GM21576 (cell line): ENCODE measurements at regions not wholly inside any gene's neighbourhood (a gene's known extent, or its start where the extent isn't known, plus 50 kb on each side); places are given as distances from the start of the nearest gene placed in this dataset.

Experiments
- ATAC-seq: cut with Tn5 transposase; IDR thresholded peaks from one replicate; pipeline ENCODE4 v1.9.1; 2021; ENCODE audit warnings: mild to moderate bottlenecking, moderate library complexity; ENCODE audit not compliant: unreplicated experiment

GRCh38 chr3:76177610-76178009 is 392.3 kb upstream of the ZNF717 start:
- no peak for ATAC-seq

GRCh38 chr3:76178412-76178811 is 393.1 kb upstream of the ZNF717 start:
- ATAC-seq = no peak

GRCh38 chr3:76181213-76181612 is 395.9 kb upstream of the ZNF717 start:
- no peak for ATAC-seq

- ATAC-seq = no peak
Measured at GRCh38 chr3:76198086-76198485, 412.7 kb upstream of the ZNF717 start.

- no peak for ATAC-seq
Measured at GRCh38 chr3:76199382-76199781, 414.0 kb upstream of the ZNF717 start.

GRCh38 chr3:76203578-76203977 is 418.2 kb upstream of the ZNF717 start:
- ATAC-seq = no peak

GRCh38 chr3:76206346-76206745 is 421.0 kb upstream of the ZNF717 start:
- ATAC-seq = no peak

GRCh38 chr3:76212679-76213078 is 427.3 kb upstream of the ZNF717 start:
- no peak for ATAC-seq

- ATAC-seq = no peak
Measured at GRCh38 chr3:76222201-76222600, 436.9 kb upstream of the ZNF717 start.

GRCh38 chr3:76231258-76231657 is 445.9 kb upstream of the ZNF717 start:
- ATAC-seq = no peak

GRCh38 chr3:76242886-76243753 is 457.8 kb upstream of the ZNF717 start:
- no peak for ATAC-seq

- ATAC-seq = no peak
Measured at GRCh38 chr3:76245073-76245472, 459.7 kb upstream of the ZNF717 start.

- ATAC-seq = no peak
Measured at GRCh38 chr3:76245622-76246021, 460.3 kb upstream of the ZNF717 start.

GRCh38 chr3:76264496-76264895 is 479.1 kb upstream of the ZNF717 start:
- no peak for ATAC-seq

GRCh38 chr3:76264911-76265310 is 479.6 kb upstream of the ZNF717 start:
- no peak for ATAC-seq

GRCh38 chr3:76266511-76266910 is 481.2 kb upstream of the ZNF717 start:
- ATAC-seq = no peak

GRCh38 chr3:76267851-76268380 is 482.6 kb upstream of the ZNF717 start:
- ATAC-seq = no peak

GRCh38 chr3:76293856-76294255 is 508.5 kb upstream of the ZNF717 start:
- ATAC-seq = no peak

GRCh38 chr3:76300746-76301145 is 515.4 kb upstream of the ZNF717 start:
- no peak for ATAC-seq

GRCh38 chr3:76307556-76307955 is 522.2 kb upstream of the ZNF717 start:
- ATAC-seq = no peak

GRCh38 chr3:76308541-76308940 is 523.2 kb upstream of the ZNF717 start:
- no peak for ATAC-seq

GRCh38 chr3:76310089-76310488 is 524.7 kb upstream of the ZNF717 start:
- ATAC-seq = no peak

- ATAC-seq = no peak
Measured at GRCh38 chr3:76310667-76311066, 525.3 kb upstream of the ZNF717 start.
